ENCODE measurements at regions not wholly inside any gene's neighbourhood (a gene's known extent, or its start where the extent isn't known, plus 50 kb on each side); places are given as distances from the start of the nearest gene placed in this dataset.

DNA sequence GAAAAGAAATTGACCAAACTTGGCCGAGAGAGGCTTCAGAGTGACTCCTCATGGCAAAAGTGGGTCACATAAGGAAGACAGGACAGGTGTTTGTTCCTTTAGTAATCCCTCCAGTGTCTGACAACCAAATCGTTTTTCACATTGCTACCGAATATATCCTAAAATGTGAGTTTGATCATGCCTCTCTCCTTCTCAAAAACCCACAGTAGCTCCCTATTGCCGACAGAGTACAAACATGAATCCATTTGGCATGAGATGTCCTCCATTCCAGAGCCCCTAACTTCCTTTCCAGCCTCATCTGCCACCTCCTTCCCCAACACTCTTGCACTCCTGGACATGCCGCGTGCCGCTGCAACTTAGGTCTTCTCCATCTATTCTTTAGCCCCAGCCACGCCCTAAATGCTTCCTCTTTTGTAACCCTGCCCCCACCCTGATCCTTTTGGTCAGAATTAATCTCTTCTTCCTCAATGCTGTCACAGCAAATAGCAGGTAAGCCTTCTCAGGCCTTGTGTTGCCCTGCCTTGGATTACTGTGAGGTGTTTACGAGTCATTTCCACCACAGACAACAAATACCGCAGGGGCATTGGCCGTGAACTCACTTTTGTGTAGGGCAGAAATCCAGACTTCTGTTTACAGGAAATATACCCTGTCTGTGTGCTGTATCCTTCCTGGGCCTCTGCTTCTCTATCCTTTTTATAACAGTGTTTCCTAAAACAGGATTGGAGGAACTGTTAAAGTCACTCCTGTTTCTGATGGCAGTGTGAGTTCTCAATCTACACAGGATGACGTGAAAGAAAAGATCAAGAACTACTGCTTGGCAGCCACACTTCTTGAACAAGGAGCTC lies 66.0 kb upstream of the FTH1 start:
- TF ChIP-seq, protein P1, sequence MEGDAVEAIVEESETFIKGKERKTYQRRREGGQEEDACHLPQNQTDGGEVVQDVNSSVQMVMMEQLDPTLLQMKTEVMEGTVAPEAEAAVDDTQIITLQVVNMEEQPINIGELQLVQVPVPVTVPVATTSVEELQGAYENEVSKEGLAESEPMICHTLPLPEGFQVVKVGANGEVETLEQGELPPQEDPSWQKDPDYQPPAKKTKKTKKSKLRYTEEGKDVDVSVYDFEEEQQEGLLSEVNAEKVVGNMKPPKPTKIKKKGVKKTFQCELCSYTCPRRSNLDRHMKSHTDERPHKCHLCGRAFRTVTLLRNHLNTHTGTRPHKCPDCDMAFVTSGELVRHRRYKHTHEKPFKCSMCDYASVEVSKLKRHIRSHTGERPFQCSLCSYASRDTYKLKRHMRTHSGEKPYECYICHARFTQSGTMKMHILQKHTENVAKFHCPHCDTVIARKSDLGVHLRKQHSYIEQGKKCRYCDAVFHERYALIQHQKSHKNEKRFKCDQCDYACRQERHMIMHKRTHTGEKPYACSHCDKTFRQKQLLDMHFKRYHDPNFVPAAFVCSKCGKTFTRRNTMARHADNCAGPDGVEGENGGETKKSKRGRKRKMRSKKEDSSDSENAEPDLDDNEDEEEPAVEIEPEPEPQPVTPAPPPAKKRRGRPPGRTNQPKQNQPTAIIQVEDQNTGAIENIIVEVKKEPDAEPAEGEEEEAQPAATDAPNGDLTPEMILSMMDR (IDR thresholded peaks at IDR 0.05): no peak
- no peak for TF ChIP-seq EP300 (IDR thresholded peaks at IDR 0.05)

Data from esophagus muscularis mucosa (tissue), 3 donors.